ENCODE measurements at regions not wholly inside any gene's neighbourhood (a gene's known extent, or its start where the extent isn't known, plus 50 kb on each side); places are given as distances from the start of the nearest gene placed in this dataset.

DNA sequence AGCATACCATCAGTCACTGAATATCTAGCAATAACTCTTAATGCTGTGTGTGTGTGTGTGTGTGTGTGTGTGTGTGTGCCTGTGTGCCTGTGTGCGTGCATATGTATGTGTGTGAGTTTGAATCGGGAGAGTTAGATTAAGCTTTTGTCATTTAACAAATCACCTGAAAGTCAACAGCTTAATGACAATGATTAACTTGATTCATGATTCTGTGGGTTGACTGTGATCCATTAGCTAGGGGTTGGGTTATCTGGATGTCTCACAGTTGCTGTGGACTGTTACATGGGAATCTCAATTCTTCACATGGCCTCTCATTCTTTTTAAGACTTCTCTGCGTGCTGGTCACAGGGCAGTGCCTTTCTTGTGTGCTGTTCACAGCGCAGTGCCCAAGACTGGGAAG lies 639.0 kb upstream of the SORCS1 start:
- DNase-seq (ENCODE audit: low spot score) (no peak), ATAC-seq (no peak)
- Mint-ChIP-seq H3K4me1 (peaks cover 9% of the 10 kb centered on the region), H3K36me3 (no peaks in the 10 kb centered on the region), H3K27ac (no peak overlapping the region), H3K9me3 (peaks cover 5% of the 10 kb centered on the region; the same call in 1 of the 2 replicates), H3K4me3 (no peak overlapping the region), H3K27me3 (ENCODE audit: low read depth) (no peaks in the 10 kb centered on the region)
- ChIA-PET CTCF (interaction anchor here (1.3 kb wide), 1 partner anchor 11 kb away, joined by 3 read pairs; no protein-coding TSS in a partner anchor), POLR2A (no interaction called here)
- TF ChIP-seq TEAD1 (CRISPR knock-in tag; IDR thresholded peaks at IDR 0.05) (no peak), IRF2 (CRISPR knock-in tag; IDR thresholded peaks at IDR 0.05; ENCODE audit: borderline replicate concordance, low read depth) (no peak), NR3C1 (CRISPR knock-in tag; conservative IDR thresholded peaks at IDR 0.05; ENCODE audit: low read depth) (no peak), ZNF416 (CRISPR knock-in tag; IDR thresholded peaks at IDR 0.05) (no peak), IRF1 (CRISPR knock-in tag; IDR thresholded peaks at IDR 0.05) (no peak), ZNF423 (CRISPR knock-in tag; IDR thresholded peaks at IDR 0.05) (no peak), AR (CRISPR knock-in tag; IDR thresholded peaks at IDR 0.05) (no peak), ZSCAN18 (CRISPR knock-in tag; IDR thresholded peaks at IDR 0.05) (no peak), SMAD4 (CRISPR knock-in tag; IDR thresholded peaks at IDR 0.05) (no peak), EMX1 (CRISPR knock-in tag; IDR thresholded peaks at IDR 0.05) (no peak), ZNF121 (CRISPR knock-in tag; IDR thresholded peaks at IDR 0.05) (no peak), TP53 (CRISPR knock-in tag; IDR thresholded peaks at IDR 0.05) (no peak), ZNF138 (CRISPR knock-in tag; conservative IDR thresholded peaks at IDR 0.05) (no peak), ZNF396 (CRISPR knock-in tag; IDR thresholded peaks at IDR 0.05; ENCODE audit: borderline replicate concordance) (no peak), SMAD3 (CRISPR knock-in tag; IDR thresholded peaks at IDR 0.05; ENCODE audit: borderline replicate concordance) (no peak), FOXJ3 (CRISPR knock-in tag; IDR thresholded peaks at IDR 0.05; ENCODE audit: borderline replicate concordance) (no peak), ATF1 (CRISPR knock-in tag; IDR thresholded peaks at IDR 0.05) (no peak), GTF2I (CRISPR knock-in tag; conservative IDR thresholded peaks at IDR 0.05) (no peak)
- TF ChIP-seq, protein P1, sequence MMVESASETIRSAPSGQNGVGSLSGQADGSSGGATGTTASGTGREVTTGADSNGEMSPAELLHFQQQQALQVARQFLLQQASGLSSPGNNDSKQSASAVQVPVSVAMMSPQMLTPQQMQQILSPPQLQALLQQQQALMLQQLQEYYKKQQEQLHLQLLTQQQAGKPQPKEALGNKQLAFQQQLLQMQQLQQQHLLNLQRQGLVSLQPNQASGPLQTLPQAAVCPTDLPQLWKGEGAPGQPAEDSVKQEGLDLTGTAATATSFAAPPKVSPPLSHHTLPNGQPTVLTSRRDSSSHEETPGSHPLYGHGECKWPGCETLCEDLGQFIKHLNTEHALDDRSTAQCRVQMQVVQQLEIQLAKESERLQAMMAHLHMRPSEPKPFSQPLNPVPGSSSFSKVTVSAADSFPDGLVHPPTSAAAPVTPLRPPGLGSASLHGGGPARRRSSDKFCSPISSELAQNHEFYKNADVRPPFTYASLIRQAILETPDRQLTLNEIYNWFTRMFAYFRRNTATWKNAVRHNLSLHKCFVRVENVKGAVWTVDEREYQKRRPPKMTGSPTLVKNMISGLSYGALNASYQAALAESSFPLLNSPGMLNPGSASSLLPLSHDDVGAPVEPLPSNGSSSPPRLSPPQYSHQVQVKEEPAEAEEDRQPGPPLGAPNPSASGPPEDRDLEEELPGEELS (CRISPR knock-in tag; IDR thresholded peaks at IDR 0.05): no peak
- TF ChIP-seq, protein P2, sequence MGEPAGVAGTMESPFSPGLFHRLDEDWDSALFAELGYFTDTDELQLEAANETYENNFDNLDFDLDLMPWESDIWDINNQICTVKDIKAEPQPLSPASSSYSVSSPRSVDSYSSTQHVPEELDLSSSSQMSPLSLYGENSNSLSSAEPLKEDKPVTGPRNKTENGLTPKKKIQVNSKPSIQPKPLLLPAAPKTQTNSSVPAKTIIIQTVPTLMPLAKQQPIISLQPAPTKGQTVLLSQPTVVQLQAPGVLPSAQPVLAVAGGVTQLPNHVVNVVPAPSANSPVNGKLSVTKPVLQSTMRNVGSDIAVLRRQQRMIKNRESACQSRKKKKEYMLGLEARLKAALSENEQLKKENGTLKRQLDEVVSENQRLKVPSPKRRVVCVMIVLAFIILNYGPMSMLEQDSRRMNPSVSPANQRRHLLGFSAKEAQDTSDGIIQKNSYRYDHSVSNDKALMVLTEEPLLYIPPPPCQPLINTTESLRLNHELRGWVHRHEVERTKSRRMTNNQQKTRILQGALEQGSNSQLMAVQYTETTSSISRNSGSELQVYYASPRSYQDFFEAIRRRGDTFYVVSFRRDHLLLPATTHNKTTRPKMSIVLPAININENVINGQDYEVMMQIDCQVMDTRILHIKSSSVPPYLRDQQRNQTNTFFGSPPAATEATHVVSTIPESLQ (CRISPR knock-in tag; IDR thresholded peaks at IDR 0.05): no peak

Data from WTC11 (cell line).